ENCODE measurements at regions not wholly inside any gene's neighbourhood (a gene's known extent, or its start where the extent isn't known, plus 50 kb on each side); places are given as distances from the start of the nearest gene placed in this dataset.

DNA sequence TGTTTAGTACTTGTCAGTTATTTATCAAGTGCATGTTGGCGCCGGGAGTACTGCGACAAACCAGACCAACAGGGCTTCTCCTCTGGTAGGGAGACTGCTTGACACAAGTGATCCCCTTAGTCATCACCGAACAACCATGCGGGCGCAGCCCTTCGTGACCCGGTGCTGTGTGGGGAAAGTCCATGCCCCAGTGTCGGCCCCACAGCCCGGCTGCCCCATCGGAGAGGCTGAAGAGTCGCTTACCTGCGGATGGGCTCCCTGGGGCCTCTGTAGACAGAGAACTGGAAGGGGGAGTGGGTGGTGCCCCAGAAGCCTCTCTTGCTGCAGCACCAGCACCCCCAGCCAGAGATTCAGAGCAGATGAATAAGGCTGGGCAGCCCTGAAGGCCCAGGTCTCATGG is 90.3 kb upstream of the PRR23E start:
- no peaks in the 10 kb centered on the region for H3K9me3 ChIP-seq (ENCODE audit: low read depth)
- TF ChIP-seq, protein P1, sequence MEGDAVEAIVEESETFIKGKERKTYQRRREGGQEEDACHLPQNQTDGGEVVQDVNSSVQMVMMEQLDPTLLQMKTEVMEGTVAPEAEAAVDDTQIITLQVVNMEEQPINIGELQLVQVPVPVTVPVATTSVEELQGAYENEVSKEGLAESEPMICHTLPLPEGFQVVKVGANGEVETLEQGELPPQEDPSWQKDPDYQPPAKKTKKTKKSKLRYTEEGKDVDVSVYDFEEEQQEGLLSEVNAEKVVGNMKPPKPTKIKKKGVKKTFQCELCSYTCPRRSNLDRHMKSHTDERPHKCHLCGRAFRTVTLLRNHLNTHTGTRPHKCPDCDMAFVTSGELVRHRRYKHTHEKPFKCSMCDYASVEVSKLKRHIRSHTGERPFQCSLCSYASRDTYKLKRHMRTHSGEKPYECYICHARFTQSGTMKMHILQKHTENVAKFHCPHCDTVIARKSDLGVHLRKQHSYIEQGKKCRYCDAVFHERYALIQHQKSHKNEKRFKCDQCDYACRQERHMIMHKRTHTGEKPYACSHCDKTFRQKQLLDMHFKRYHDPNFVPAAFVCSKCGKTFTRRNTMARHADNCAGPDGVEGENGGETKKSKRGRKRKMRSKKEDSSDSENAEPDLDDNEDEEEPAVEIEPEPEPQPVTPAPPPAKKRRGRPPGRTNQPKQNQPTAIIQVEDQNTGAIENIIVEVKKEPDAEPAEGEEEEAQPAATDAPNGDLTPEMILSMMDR (IDR thresholded peaks at IDR 0.05; ENCODE audit: low read depth, low read length), result no peak
- DNase-seq (ENCODE audit: low read depth in 1 of 2, low spot score in 1 of 2), result no peak

DNA sequence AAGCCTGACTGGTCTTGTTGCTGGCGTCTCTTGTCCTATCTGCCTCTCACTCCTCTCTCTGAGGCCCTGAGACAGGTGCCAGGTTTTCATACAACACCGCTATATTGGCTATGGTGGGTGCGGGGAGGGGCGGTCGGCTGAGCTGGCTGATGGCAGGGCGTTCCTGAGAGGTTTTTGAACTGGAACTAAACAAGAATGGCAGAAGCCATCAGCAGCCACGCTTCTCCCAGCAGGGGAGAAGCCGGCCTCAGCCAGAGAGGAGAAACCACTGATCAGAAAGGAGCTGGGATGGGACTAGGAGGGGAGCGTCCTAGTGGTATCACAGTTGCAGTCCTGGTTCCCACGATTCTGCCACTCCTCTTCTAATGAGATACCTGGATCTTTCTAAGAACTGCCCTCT is 89.9 kb upstream of the PRR23E start:
- H3K4me1 ChIP-seq (ENCODE audit: low read depth), result no peaks in the 10 kb centered on the region
- TF ChIP-seq, protein P1 (IDR thresholded peaks at IDR 0.05; ENCODE audit: low read depth, low read length), result no peak
- DNase-seq (ENCODE audit: low read depth in 1 of 2, low spot score in 1 of 2), result no peak
- H3K27me3 ChIP-seq, result no peaks in the 10 kb centered on the region
- H3K4me3 ChIP-seq, result no peak overlapping the region
- H3K9me3 ChIP-seq (ENCODE audit: low read depth), result no peaks in the 10 kb centered on the region
- no peak overlapping the region for H3K27ac ChIP-seq
- no peaks in the 10 kb centered on the region for H3K36me3 ChIP-seq

More for the DNA sequence above, 90.3 kb upstream of the PRR23E start:
- H3K27me3 ChIP-seq, result no peaks in the 10 kb centered on the region
- no peak overlapping the region for H3K4me3 ChIP-seq
- no peak overlapping the region for H3K27ac ChIP-seq
- no peaks in the 10 kb centered on the region for H3K4me1 ChIP-seq (ENCODE audit: low read depth)
- no peaks in the 10 kb centered on the region for H3K36me3 ChIP-seq

DNA sequence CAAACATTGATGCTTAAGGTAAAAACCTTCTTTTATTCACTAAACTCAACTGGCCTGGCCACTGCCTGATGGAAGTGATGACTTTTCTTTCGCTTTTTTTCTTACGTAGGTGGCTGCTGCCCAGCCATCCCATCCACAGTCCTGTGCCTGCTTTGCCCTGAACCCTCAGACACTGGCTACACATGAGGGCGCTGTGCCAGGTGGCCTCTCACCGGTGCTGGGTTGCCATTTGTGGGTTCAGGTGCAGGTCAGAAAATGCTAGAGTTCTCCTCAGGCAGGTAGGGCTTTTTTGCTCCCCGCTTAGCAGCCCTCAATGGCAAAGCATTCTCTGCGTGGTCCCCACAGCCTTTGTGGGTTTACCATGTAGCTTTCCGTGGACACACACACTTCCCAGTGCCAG is 88.3 kb upstream of the PRR23E start:
- no peak for DNase-seq (ENCODE audit: low read depth in 1 of 2, low spot score in 1 of 2)
- TF ChIP-seq, protein P1 (IDR thresholded peaks at IDR 0.05; ENCODE audit: low read depth, low read length), result no peak
- no peak overlapping the region for H3K4me3 ChIP-seq
- no peaks in the 10 kb centered on the region for H3K4me1 ChIP-seq (ENCODE audit: low read depth)
- H3K9me3 ChIP-seq (ENCODE audit: low read depth), result no peaks in the 10 kb centered on the region
- no peaks in the 10 kb centered on the region for H3K27me3 ChIP-seq
- no peaks in the 10 kb centered on the region for H3K36me3 ChIP-seq
- H3K27ac ChIP-seq, result no peak overlapping the region

DNA sequence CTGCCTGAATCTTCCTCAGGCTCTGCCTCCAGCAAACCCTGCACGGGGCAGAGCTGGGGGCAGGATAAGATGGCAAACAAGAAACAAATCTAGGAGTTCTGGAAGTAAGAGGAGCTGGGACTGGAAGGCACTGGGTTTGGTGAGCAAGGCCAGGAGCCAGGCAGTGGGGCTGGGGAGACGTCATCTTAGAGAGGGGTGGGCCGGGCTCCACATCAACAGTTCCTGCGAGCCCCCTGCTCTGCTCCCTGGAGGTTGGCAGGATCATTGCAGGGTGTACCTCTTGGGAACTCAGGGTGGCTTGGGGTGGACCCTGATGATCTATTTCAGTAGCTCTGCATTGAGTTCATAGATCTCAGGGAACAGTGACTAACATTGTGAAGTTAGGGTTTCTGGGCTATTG is 87.3 kb upstream of the PRR23E start:
- DNase-seq (ENCODE audit: low read depth in 1 of 2, low spot score in 1 of 2), result no peak
- TF ChIP-seq, protein P1 (IDR thresholded peaks at IDR 0.05; ENCODE audit: low read depth, low read length), result no peak

DNA sequence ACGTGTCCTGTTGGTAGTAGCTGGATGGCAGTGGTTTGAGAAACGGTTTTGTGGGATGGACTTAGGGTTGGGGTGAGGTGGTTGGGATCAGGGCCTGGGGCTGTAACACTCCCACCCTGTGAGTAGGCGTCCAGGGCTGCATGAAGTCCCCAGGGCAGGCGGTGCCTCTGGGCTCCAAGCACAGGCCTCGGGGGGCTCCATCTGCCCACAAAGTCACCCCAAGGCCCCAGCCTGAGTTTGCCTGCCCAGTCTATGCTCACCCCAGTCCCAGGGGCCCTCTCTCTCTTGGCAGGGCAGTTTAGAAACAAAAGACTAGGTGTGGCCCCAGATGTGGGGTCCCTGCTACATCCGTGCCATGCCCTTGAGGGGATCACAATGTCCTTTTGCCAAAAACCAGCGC is 86.9 kb upstream of the PRR23E start:
- no peaks in the 10 kb centered on the region for H3K4me1 ChIP-seq (ENCODE audit: low read depth)
- no peak for DNase-seq (ENCODE audit: low read depth in 1 of 2, low spot score in 1 of 2)
- TF ChIP-seq, protein P1 (IDR thresholded peaks at IDR 0.05; ENCODE audit: low read depth, low read length), result no peak
- H3K4me3 ChIP-seq, result no peak overlapping the region
- no peaks in the 10 kb centered on the region for H3K36me3 ChIP-seq
- H3K27me3 ChIP-seq, result no peaks in the 10 kb centered on the region
- no peak overlapping the region for H3K27ac ChIP-seq
- no peaks in the 10 kb centered on the region for H3K9me3 ChIP-seq (ENCODE audit: low read depth)

More for the DNA sequence above, 87.3 kb upstream of the PRR23E start:
- Histone ChIP-seq H3K36me3 (no peaks in the 10 kb centered on the region), H3K4me1 (ENCODE audit: low read depth) (no peaks in the 10 kb centered on the region), H3K27ac (no peak overlapping the region), H3K27me3 (no peaks in the 10 kb centered on the region), H3K9me3 (ENCODE audit: low read depth) (no peaks in the 10 kb centered on the region), H3K4me3 (no peak overlapping the region)

DNA sequence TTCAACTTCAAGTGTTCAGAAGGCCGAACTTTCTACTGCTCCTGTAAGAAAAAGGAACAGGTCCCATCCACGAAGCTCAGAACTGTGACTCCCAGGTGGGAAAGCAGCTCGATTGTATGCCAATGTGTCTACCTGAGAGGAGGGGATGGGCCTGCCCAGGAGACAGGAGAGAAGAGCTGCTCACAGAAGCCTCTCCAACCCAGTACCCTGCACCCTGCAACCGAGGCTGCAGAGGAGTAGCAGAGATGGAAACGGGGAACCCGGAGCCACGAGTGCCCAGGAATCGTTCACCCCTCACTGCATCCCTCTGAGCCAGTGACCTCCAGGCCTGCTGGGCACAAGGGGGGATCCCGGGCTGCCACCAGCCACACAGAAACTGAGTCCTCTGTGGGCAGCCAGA is 86.5 kb upstream of the PRR23E start:
- Histone ChIP-seq H3K9me3 (ENCODE audit: low read depth) (no peaks in the 10 kb centered on the region), H3K4me1 (ENCODE audit: low read depth) (no peaks in the 10 kb centered on the region), H3K27me3 (no peaks in the 10 kb centered on the region), H3K4me3 (no peak overlapping the region), H3K36me3 (no peaks in the 10 kb centered on the region), H3K27ac (no peak overlapping the region)
- TF ChIP-seq, protein P1 (IDR thresholded peaks at IDR 0.05; ENCODE audit: low read depth, low read length), result no peak
- no peak for DNase-seq (ENCODE audit: low read depth in 1 of 2, low spot score in 1 of 2)
